CD14-positive monocyte (primary cell): ENCODE measurements at regions not wholly inside any gene's neighbourhood (a gene's known extent, or its start where the extent isn't known, plus 50 kb on each side); places are given as distances from the start of the nearest gene placed in this dataset.

ENCODE experiments used
- DNase-seq, 3 donors: peaks; one replicate each; pipeline ENCODE4 v3.0.0-alpha.2; 2011 to 2022
- H2AFZ ChIP-seq: 2 replicates; pipeline ENCODE4 v1.6.0; 2012; ENCODE audit warnings: mild to moderate bottlenecking, low read depth, low read length, inconsistent platforms; ENCODE audit not compliant: insufficient read depth, poor library complexity, severe bottlenecking
- H3K27ac ChIP-seq, 2 donors: 1 replicate in 1 of 2; 2 replicates in 1 of 2; pipeline ENCODE4 v1.5.1; 2012 to 2013; ENCODE audit warnings: low read length in 2 of 2, control low read depth in 1 of 2, inconsistent platforms in 1 of 2, low read depth in 1 of 2, mild to moderate bottlenecking in 1 of 2
- H3K27me3 ChIP-seq, 2 donors: one replicate each; pipeline versions ENCODE4 v1.6.0 to v1.6.1; 2011 to 2013; ENCODE audit warnings: low read length in 2 of 2; ENCODE audit not compliant: control insufficient read depth in 2 of 2, insufficient read depth in 2 of 2
- H3K36me3 ChIP-seq, 2 donors: replicated peaks in 1 of 2; 1 replicate in 1 of 2; 2 replicates in 1 of 2; pipeline versions ENCODE4 v1.5.1 to v1.6.1; 2012 to 2013; ENCODE audit warnings: low read length in 2 of 2, control low read depth in 1 of 2, inconsistent platforms in 1 of 2, mild to moderate bottlenecking in 1 of 2; ENCODE audit not compliant: insufficient read depth in 2 of 2, control insufficient read depth in 1 of 2
- H3K4me1 ChIP-seq, 2 donors: 1 replicate in 1 of 2; 2 replicates in 1 of 2; pipeline versions ENCODE4 v1.5.1 to v1.6.1; 2012 to 2013; ENCODE audit warnings: low read length in 2 of 2, control low read depth in 1 of 2, inconsistent platforms in 1 of 2, mild to moderate bottlenecking in 1 of 2, moderate library complexity in 1 of 2; ENCODE audit not compliant: insufficient read depth in 2 of 2, control insufficient read depth in 1 of 2
- H3K4me2 ChIP-seq: replicated peaks from 2 replicates; pipeline ENCODE3; 2012; ENCODE audit warnings: low read length, moderate library complexity, mild to moderate bottlenecking; ENCODE audit not compliant: poor library complexity, severe bottlenecking; ENCODE audit errors: extremely low read depth
- H3K4me3 ChIP-seq, 3 experiments: fragments of 200-600 bp in 1 of 3; sonication (generic) in 1 of 3; replicated peaks in 1 of 3; 1 replicate in 2 of 3; 2 replicates in 1 of 3; pipeline ENCODE4 v1.5.1; 2011 to 2013; ENCODE audit warnings: low read length in 3 of 3, mild to moderate bottlenecking in 3 of 3, control low read depth in 2 of 3, low read depth in 2 of 3, inconsistent platforms in 1 of 3, moderate library complexity in 1 of 3
- H3K79me2 ChIP-seq: 2 replicates; pipeline ENCODE4 v1.6.0; 2012; ENCODE audit warnings: mild to moderate bottlenecking, control low read depth, inconsistent platforms, low read length, moderate library complexity; ENCODE audit not compliant: insufficient read depth
- H3K9ac ChIP-seq: 2 replicates; pipeline ENCODE4 v1.6.0; 2017; ENCODE audit warnings: low read length, mild to moderate bottlenecking; ENCODE audit not compliant: insufficient read depth, poor library complexity, severe bottlenecking
- H3K9me3 ChIP-seq, 2 donors: replicated peaks in 1 of 2; 1 replicate in 1 of 2; 2 replicates in 1 of 2; pipeline versions ENCODE4 v1.5.1 to v1.6.1; 2012 to 2013; ENCODE audit warnings: low read length in 2 of 2, control low read depth in 1 of 2; ENCODE audit not compliant: control insufficient read depth in 1 of 2, insufficient read depth in 1 of 2
- H4K20me1 ChIP-seq: 2 replicates; pipeline ENCODE4 v1.6.0; 2012; ENCODE audit warnings: mild to moderate bottlenecking, low read length, control low read depth, moderate library complexity; ENCODE audit not compliant: insufficient read depth
- H3K27ac Mint-ChIP-seq, 7 donors: one replicate each; pipeline ENCODE4 v1.8.0; 2020; ENCODE audit warnings: mild to moderate bottlenecking in 7 of 7, mixed read lengths in 7 of 7, moderate library complexity in 6 of 7, inconsistent platforms in 2 of 7
- H3K27me3 Mint-ChIP-seq, 3 donors: one replicate each; pipeline ENCODE4 v1.8.0; 2021 to 2022; ENCODE audit warnings: low read depth in 3 of 3, mild to moderate bottlenecking in 3 of 3, mixed read lengths in 3 of 3, moderate library complexity in 3 of 3, inconsistent platforms in 1 of 3
- H3K36me3 Mint-ChIP-seq, 2 donors: one replicate each; pipeline ENCODE4 v1.8.0; 2020; ENCODE audit warnings: mixed read lengths in 2 of 2, inconsistent platforms in 1 of 2, mild to moderate bottlenecking in 1 of 2
- H3K4me1 Mint-ChIP-seq: one replicate; pipeline ENCODE4 v1.8.0; 2020; ENCODE audit warnings: mild to moderate bottlenecking, mixed read lengths
- H3K4me3 Mint-ChIP-seq, 2 donors: one replicate each; pipeline ENCODE4 v1.8.0; 2020; ENCODE audit warnings: mild to moderate bottlenecking in 2 of 2, mixed read lengths in 2 of 2, moderate library complexity in 1 of 2
- H3K9me3 Mint-ChIP-seq, 7 donors: one replicate each; pipeline ENCODE4 v1.8.0; 2020 to 2022; ENCODE audit warnings: mixed read lengths in 7 of 7, mild to moderate bottlenecking in 6 of 7, moderate library complexity in 6 of 7, inconsistent platforms in 2 of 7
- CTCF ChIP-seq: fragments of 200-600 bp; IDR thresholded peaks from one replicate; pipeline ENCODE4 v1.8.0; 2022; ENCODE audit warnings: antibody characterized with exemption, mild to moderate bottlenecking
- WGBS: methylation state at CpG from one replicate; pipeline ENCODE4 v1.1.5; 2013; ENCODE audit warnings: missing lambda C conversion rate; ENCODE audit not compliant: insufficient coverage; 5-methylcytosine and 5-hydroxymethylcytosine counted together
- intact Hi-C, 2 donors: fragments of 100-400 bp; cut with micrococcal nuclease; formaldehyde crosslinking; loops; one replicate each; pipeline versions ENCODE4 v1.15.0 to v1.15.1; 2023

- peak overlapping the region in 1 of 2 donors; percentile 7 for H3K27ac ChIP-seq
- H3K36me3 Mint-ChIP-seq, result peaks cover 3 to 15% of the 10 kb centered on the region in 2 donors
- no peak for TF ChIP-seq CTCF
- H3K27me3 Mint-ChIP-seq, result peaks cover 0 to 3% (median 0%) of the 10 kb centered on the region in 3 donors
- H3K27me3 ChIP-seq, result no peaks in the 10 kb centered on the region
- peaks cover 14 to 35% (median 21%) of the 10 kb centered on the region in 7 donors for H3K9me3 Mint-ChIP-seq
- no peak for DNase-seq
- H3K27ac Mint-ChIP-seq, result peak overlapping the region in 2 of 7 donors; percentile 68 to 91
- H3K4me3 Mint-ChIP-seq, result no peak overlapping the region
- H3K9me3 ChIP-seq, result peaks cover 10 to 11% of the 10 kb centered on the region in 2 donors
- H3K9ac ChIP-seq, result no peak overlapping the region
- H3K36me3 ChIP-seq, result no peaks in the 10 kb centered on the region
- H4K20me1 ChIP-seq, result no peaks in the 10 kb centered on the region
- no peak overlapping the region for H3K4me2 ChIP-seq
- H3K79me2 ChIP-seq, result no peaks in the 10 kb centered on the region
- peak overlapping the region in 1 of 3 experiments; percentile 56 for H3K4me3 ChIP-seq
- H2AFZ ChIP-seq, result no peak overlapping the region
- H3K4me1 ChIP-seq, result peaks cover 66 to 76% of the 10 kb centered on the region in 2 donors
- WGBS, result 100% methylated on average over 1 of the region's 9 CpGs
- peaks cover 64% of the 10 kb centered on the region for H3K4me1 Mint-ChIP-seq
- intact Hi-C loops, result loop anchor here (10.0 kb wide), 2 partner anchors 177 to 553 kb away; partner anchors contain the start of gene ZNF438 (in 1 of the 2)
Observed at GRCh38 chr10:31587691-31588090, 268.7 kb downstream of the ZEB1 start.

- Histone ChIP-seq H4K20me1 (no peaks in the 10 kb centered on the region), H3K27me3 (no peaks in the 10 kb centered on the region), H3K9ac (peak overlapping the region; percentile 44), H2AFZ (peak overlapping the region; percentile 82), H3K9me3 (peaks cover 5 to 8% of the 10 kb centered on the region in 2 donors), H3K79me2 (no peaks in the 10 kb centered on the region), H3K4me3 (peak overlapping the region; percentile 16 to 56 (median 19)), H3K36me3 (no peaks in the 10 kb centered on the region), H3K4me1 (peaks cover 74 to 83% of the 10 kb centered on the region in 2 donors), H3K27ac (peak overlapping the region; percentile 45 to 86), H3K4me2 (peak overlapping the region; percentile 48)
- Mint-ChIP-seq H3K27me3 (peaks cover 0 to 1% (median 0%) of the 10 kb centered on the region in 3 donors), H3K27ac (peak overlapping the region; percentile 86 to 91 (median 91)), H3K36me3 (peaks cover 3 to 13% of the 10 kb centered on the region in 2 donors), H3K4me3 (peak overlapping the region; percentile 72 to 81), H3K9me3 (peaks cover 12 to 30% (median 17%) of the 10 kb centered on the region in 7 donors), H3K4me1 (peaks cover 71% of the 10 kb centered on the region)
- 31% methylated on average over 19 of the region's 22 CpGs for WGBS
- TF ChIP-seq CTCF, result no peak
- intact Hi-C loops, result loop anchor here (10.0 kb wide), 2 partner anchors 178 to 552 kb away; partner anchors contain the start of gene ZNF438 (in 1 of the 2)
- peak; percentile 47 to 67 (median 61) for DNase-seq
Observed at GRCh38 chr10:31586723-31587638, 268.0 kb downstream of the ZEB1 start.
